SK-N-SH (cell line): ENCODE measurements at regions not wholly inside any gene's neighbourhood (a gene's known extent, or its start where the extent isn't known, plus 50 kb on each side); places are given as distances from the start of the nearest gene placed in this dataset.
A peak's percentile ranks its signal among the peaks of the same experiment; 100 is the strongest.

Source experiments
- CTCF ChIA-PET: fragments of 300-600, 350-600 bp; formaldehyde crosslinking; extraction: SDS; loops from one replicate; lab custom pipeline; 2021; lab: Yijun Ruan, JAX
- POLR2A ChIA-PET: fragments of 350-600 bp; sonication (Branson Sonifier 250); formaldehyde crosslinking; extraction: SDS; loops from one replicate; lab custom pipeline; 2020; ENCODE audit warnings: antibody characterized with exemption, inconsistent platforms; lab: Yijun Ruan, JAX
- DNase-seq: peaks from one replicate; pipeline ENCODE4 v3.0.0; 2012
- H2AFZ ChIP-seq: fragments of 200-600 bp; sonication (generic); 2 replicates; pipeline ENCODE4 v1.8.1; 2016; ENCODE audit warnings: antibody characterized with exemption, mild to moderate bottlenecking, low read depth
- H3F3A ChIP-seq: fragments of 200-600 bp; sonication (generic); replicated peaks from 2 replicates; pipeline ENCODE3; 2016; ENCODE audit warnings: antibody characterized with exemption, mild to moderate bottlenecking; ENCODE audit not compliant: insufficient read depth
- H3K27ac ChIP-seq, 2 experiments: fragments of 200-500 bp in 1 of 2; fragments of 200-600 bp in 1 of 2; sonication (Bioruptor generic) in 1 of 2; sonication (generic), shearing (Covaris generic) in 1 of 2; 2 replicates each; pipeline versions ENCODE4 v1.5.1 to v1.6.1; 2014 to 2016; ENCODE audit warnings: low read depth in 2 of 2, inconsistent platforms in 1 of 2, low read length in 1 of 2, mild to moderate bottlenecking in 1 of 2, mixed read lengths in 1 of 2
- H3K27me3 ChIP-seq: fragments of 200-600 bp; sonication (generic), shearing (Covaris generic); 2 replicates; pipeline ENCODE4 v1.6.1; 2016; ENCODE audit warnings: mixed run types; ENCODE audit not compliant: insufficient read depth
- H3K36me3 ChIP-seq, 2 experiments: fragments of 200-500 bp in 1 of 2; fragments of 200-600 bp in 1 of 2; sonication (Bioruptor generic) in 1 of 2; sonication (generic) in 1 of 2; replicated peaks in 1 of 2; 2 replicates each; pipeline versions ENCODE3 to v1.5.1; 2014 to 2016; ENCODE audit warnings: low read length in 1 of 2, mild to moderate bottlenecking in 1 of 2; ENCODE audit not compliant: insufficient read depth in 2 of 2, control insufficient read depth in 1 of 2
- H3K4me1 ChIP-seq, 2 experiments: fragments of 200-500 bp in 1 of 2; fragments of 200-600 bp in 1 of 2; sonication (Bioruptor generic) in 1 of 2; sonication (generic), shearing (Covaris generic) in 1 of 2; 2 replicates each; pipeline versions ENCODE4 v1.5.1 to v1.6.1; 2014 to 2016; ENCODE audit warnings: low read depth in 1 of 2, low read length in 1 of 2, mixed run types in 1 of 2; ENCODE audit not compliant: insufficient read depth in 2 of 2, control insufficient read depth in 1 of 2
- H3K4me2 ChIP-seq: fragments of 200-600 bp; sonication (generic), shearing (Covaris generic); 2 replicates; pipeline ENCODE4 v1.6.1; 2017; ENCODE audit warnings: mixed run types
- H3K4me3 ChIP-seq, 2 experiments: fragments of 200-500 bp in 1 of 2; fragments of 200-600 bp in 1 of 2; sonication (Bioruptor generic) in 1 of 2; sonication (generic), shearing (Covaris generic) in 1 of 2; 2 replicates each; pipeline versions ENCODE4 v1.5.1 to v1.8.1; 2014 to 2016; ENCODE audit warnings: low read depth in 2 of 2, inconsistent platforms in 1 of 2, low read length in 1 of 2, mild to moderate bottlenecking in 1 of 2, mixed read lengths in 1 of 2, moderate library complexity in 1 of 2
- H3K79me2 ChIP-seq: fragments of 200-600 bp; sonication (generic); 2 replicates; pipeline ENCODE4 v1.8.1; 2017; ENCODE audit warnings: mild to moderate bottlenecking; ENCODE audit not compliant: insufficient read depth
- H3K9ac ChIP-seq: fragments of 200-600 bp; sonication (generic); 2 replicates; pipeline ENCODE4 v1.6.1; 2017; ENCODE audit warnings: mixed run types
- H3K9me2 ChIP-seq: fragments of 200-600 bp; sonication (generic); 2 replicates; pipeline ENCODE4 v1.6.1; 2017; ENCODE audit warnings: mixed run types
- H3K9me3 ChIP-seq: fragments of 200-600 bp; sonication (generic); 2 replicates; pipeline ENCODE4 v1.6.1; 2017; ENCODE audit warnings: mixed run types, mild to moderate bottlenecking, moderate library complexity
- H4K20me1 ChIP-seq: fragments of 200-600 bp; sonication (generic); 2 replicates; pipeline ENCODE4 v1.6.1; 2017; ENCODE audit warnings: mild to moderate bottlenecking, mixed run types; ENCODE audit not compliant: insufficient read depth
- EZH2phosphoT487 ChIP-seq: fragments of 200-600 bp; sonication (generic); IDR thresholded peaks from 2 replicates; pipeline ENCODE4 v1.6.1; 2017; ENCODE audit warnings: low read depth, mixed run types, mild to moderate bottlenecking, antibody characterized with exemption, moderate library complexity, borderline replicate concordance
- FOXJ3 ChIP-seq: sonication (generic); formaldehyde crosslinking; IDR thresholded peaks from 2 replicates; pipeline ENCODE4 v1.5.1; 2020; ENCODE audit warnings: mild to moderate bottlenecking, missing genetic modification reagents
- GABPA ChIP-seq: IDR thresholded peaks from 2 replicates; pipeline ENCODE4 v1.4.0; 2012; ENCODE audit warnings: low read depth, mild to moderate bottlenecking
- GATA2 ChIP-seq: sonication (generic); formaldehyde crosslinking; IDR thresholded peaks from 2 replicates; pipeline ENCODE4 v1.5.0; 2020; ENCODE audit warnings: mild to moderate bottlenecking, missing genetic modification reagents
- JUND ChIP-seq: IDR thresholded peaks from 2 replicates; pipeline ENCODE4 v1.4.0; 2012
- MXI1 ChIP-seq: IDR thresholded peaks from 2 replicates; pipeline ENCODE4 v1.6.1; 2012; ENCODE audit warnings: mild to moderate bottlenecking, low read depth, low read length, improper control_type of control experiment
- RAD21 ChIP-seq: IDR thresholded peaks from 2 replicates; pipeline ENCODE4 v1.6.1; 2012; ENCODE audit warnings: mild to moderate bottlenecking, low read length
- TAF1 ChIP-seq: IDR thresholded peaks from 2 replicates; pipeline ENCODE4 v1.6.1; 2012; ENCODE audit warnings: low read depth, mild to moderate bottlenecking, low read length, moderate library complexity, borderline replicate concordance
- TEAD4 ChIP-seq: IDR thresholded peaks from 2 replicates; pipeline ENCODE4 v1.4.0; 2012; ENCODE audit warnings: mild to moderate bottlenecking, borderline replicate concordance; ENCODE audit not compliant: insufficient read depth
- YY1 ChIP-seq: IDR thresholded peaks from 2 replicates; pipeline ENCODE4 v1.4.0; 2012; ENCODE audit warnings: low read depth, mild to moderate bottlenecking
- WGBS: methylation state at CpG from one replicate; pipeline ENCODE4 v1.1.6; 2017; ENCODE audit warnings: low lambda C conversion rate; 5-methylcytosine and 5-hydroxymethylcytosine counted together
- TF ChIP-seq, protein P1 (sequence below): IDR thresholded peaks from 2 replicates; pipeline ENCODE4 v1.4.0; 2012; ENCODE audit warnings: low read depth, borderline replicate concordance
- TF ChIP-seq, protein P2 (sequence below): IDR thresholded peaks from 2 replicates; pipeline ENCODE4 v1.4.0; 2012; ENCODE audit warnings: low read depth, borderline replicate concordance

DNA sequence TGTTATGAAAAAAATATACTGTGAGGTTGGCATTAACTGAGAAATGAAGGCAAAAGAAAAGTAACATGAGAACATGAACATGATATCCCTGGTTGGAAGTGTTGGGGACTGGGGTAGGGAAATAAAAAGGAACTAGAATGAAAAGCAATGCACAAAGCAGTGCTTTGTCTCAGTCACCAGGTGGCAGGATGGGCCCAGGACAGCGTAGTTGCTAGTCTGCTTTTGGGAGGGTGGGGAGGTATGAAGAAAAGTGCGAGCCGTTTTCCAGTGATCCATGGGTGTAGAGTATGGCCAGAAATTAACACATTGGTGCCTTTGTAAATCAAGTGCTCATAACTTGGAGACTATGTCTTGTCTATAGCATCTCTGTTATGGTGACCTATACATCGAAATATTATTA is 662.5 kb upstream of the SALL1 start:
- no peaks in the 10 kb centered on the region for H3K36me3 ChIP-seq
- H3K9me2 ChIP-seq = no peaks in the 10 kb centered on the region
- no peaks in the 10 kb centered on the region for H3K4me1 ChIP-seq
- no peak overlapping the region for H2AFZ ChIP-seq
- H3K27me3 ChIP-seq = no peaks in the 10 kb centered on the region
- H3K9ac ChIP-seq = no peak overlapping the region
- POLR2A ChIA-PET = no interaction called here
- DNase-seq = no peak
- CTCF ChIA-PET = interaction anchor here (0.8 to 4.6 kb wide), 4 partner anchors 16 to 169 kb away, joined by 3 to 29 read pairs (median 5); no protein-coding TSS in a partner anchor
- no peak for TF ChIP-seq EZH2phosphoT487
- TF ChIP-seq, protein P1, sequence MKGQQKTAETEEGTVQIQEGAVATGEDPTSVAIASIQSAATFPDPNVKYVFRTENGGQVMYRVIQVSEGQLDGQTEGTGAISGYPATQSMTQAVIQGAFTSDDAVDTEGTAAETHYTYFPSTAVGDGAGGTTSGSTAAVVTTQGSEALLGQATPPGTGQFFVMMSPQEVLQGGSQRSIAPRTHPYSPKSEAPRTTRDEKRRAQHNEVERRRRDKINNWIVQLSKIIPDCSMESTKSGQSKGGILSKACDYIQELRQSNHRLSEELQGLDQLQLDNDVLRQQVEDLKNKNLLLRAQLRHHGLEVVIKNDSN = no peak
- TF ChIP-seq RAD21 = peak; percentile 33
- no peak for TF ChIP-seq MXI1
- H3K9me3 ChIP-seq = no peaks in the 10 kb centered on the region
- no peak overlapping the region for H3K4me2 ChIP-seq
- no peak overlapping the region; a peak in 1 of 4 replicates for H3K4me3 ChIP-seq
- H3F3A ChIP-seq = no peaks in the 10 kb centered on the region
- H3K27ac ChIP-seq = no peak overlapping the region
- no peaks in the 10 kb centered on the region for H3K79me2 ChIP-seq
- H4K20me1 ChIP-seq = no peaks in the 10 kb centered on the region
- 33% methylated on average over 4 of the region's 4 CpGs for WGBS

DNA sequence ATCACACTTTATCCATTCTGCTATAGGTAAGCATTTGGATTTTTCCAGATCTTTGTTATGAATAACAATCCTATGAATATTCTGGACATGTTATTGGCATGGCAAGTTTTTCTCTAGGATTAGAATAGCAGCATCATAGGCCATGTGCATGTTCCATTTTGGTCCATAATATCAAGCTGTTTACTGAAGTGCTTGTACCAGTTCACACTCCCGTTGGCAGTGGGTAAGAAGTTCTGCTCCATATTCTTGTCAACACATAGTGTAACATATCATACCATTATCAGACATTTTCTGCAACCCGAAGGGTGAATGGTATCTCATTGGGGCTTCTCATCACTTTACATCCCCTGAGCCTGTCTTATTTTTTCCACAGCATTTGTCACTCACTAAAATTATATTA is 661.9 kb upstream of the SALL1 start:
- Histone ChIP-seq H3K79me2 (no peaks in the 10 kb centered on the region), H3K4me3 (no peak overlapping the region), H3K36me3 (no peaks in the 10 kb centered on the region), H3K9ac (no peak overlapping the region), H3K9me2 (no peaks in the 10 kb centered on the region), H4K20me1 (no peaks in the 10 kb centered on the region), H3F3A (no peaks in the 10 kb centered on the region), H3K9me3 (no peaks in the 10 kb centered on the region), H3K27ac (no peak overlapping the region), H3K27me3 (no peaks in the 10 kb centered on the region), H3K4me2 (no peak overlapping the region), H3K4me1 (no peaks in the 10 kb centered on the region), H2AFZ (no peak overlapping the region)
- POLR2A ChIA-PET = no interaction called here
- WGBS = 5% methylated on average over 2 of the region's 2 CpGs
- CTCF ChIA-PET = interaction anchor here (0.8 to 4.6 kb wide), 4 partner anchors 17 to 169 kb away, joined by 3 to 29 read pairs (median 5); no protein-coding TSS in a partner anchor
- TF ChIP-seq GABPA (no peak), TAF1 (no peak), FOXJ3 (CRISPR knock-in tag) (no peak), GATA2 (CRISPR knock-in tag) (no peak), YY1 (no peak), JUND (no peak), TEAD4 (no peak), RAD21 (no peak)
- TF ChIP-seq, protein P2, sequence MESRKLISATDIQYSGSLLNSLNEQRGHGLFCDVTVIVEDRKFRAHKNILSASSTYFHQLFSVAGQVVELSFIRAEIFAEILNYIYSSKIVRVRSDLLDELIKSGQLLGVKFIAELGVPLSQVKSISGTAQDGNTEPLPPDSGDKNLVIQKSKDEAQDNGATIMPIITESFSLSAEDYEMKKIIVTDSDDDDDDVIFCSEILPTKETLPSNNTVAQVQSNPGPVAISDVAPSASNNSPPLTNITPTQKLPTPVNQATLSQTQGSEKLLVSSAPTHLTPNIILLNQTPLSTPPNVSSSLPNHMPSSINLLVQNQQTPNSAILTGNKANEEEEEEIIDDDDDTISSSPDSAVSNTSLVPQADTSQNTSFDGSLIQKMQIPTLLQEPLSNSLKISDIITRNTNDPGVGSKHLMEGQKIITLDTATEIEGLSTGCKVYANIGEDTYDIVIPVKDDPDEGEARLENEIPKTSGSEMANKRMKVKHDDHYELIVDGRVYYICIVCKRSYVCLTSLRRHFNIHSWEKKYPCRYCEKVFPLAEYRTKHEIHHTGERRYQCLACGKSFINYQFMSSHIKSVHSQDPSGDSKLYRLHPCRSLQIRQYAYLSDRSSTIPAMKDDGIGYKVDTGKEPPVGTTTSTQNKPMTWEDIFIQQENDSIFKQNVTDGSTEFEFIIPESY = no peak
- DNase-seq = no peak
